Nephron (organoid): ENCODE measurements at regions not wholly inside any gene's neighbourhood (a gene's known extent, or its start where the extent isn't known, plus 50 kb on each side); places are given as distances from the start of the nearest gene placed in this dataset.
A peak's percentile ranks its signal among the peaks of the same experiment; 100 is the strongest.

ENCODE experiments used
- H3K27ac Mint-ChIP-seq, 3 experiments: 2 replicates each; pipeline ENCODE4 v1.8.0; 2020; ENCODE audit warnings: mixed read lengths in 3 of 3, mild to moderate bottlenecking in 2 of 3, moderate library complexity in 1 of 3
- H3K27me3 Mint-ChIP-seq: 2 replicates; pipeline ENCODE4 v1.8.0; 2021; ENCODE audit warnings: low read depth, mild to moderate bottlenecking, moderate library complexity, mixed read lengths
- H3K36me3 Mint-ChIP-seq: 2 replicates; pipeline ENCODE4 v1.8.0; 2020; ENCODE audit warnings: low read depth, mixed read lengths
- H3K4me1 Mint-ChIP-seq: 2 replicates; pipeline ENCODE4 v1.8.0; 2020; ENCODE audit warnings: mixed read lengths
- H3K4me3 Mint-ChIP-seq, 3 experiments: 2 replicates each; pipeline ENCODE4 v1.8.0; 2020; ENCODE audit warnings: mild to moderate bottlenecking in 3 of 3, mixed read lengths in 3 of 3, moderate library complexity in 2 of 3
- H3K9me3 Mint-ChIP-seq: 2 replicates; pipeline ENCODE4 v1.8.0; 2020; ENCODE audit warnings: mixed read lengths
- CTCF ChIP-seq, 3 experiments: fragments of 200-600 bp; sonication (generic); IDR thresholded peaks; one replicate each; pipeline ENCODE4 v1.5.0; 2021; ENCODE audit warnings: antibody characterized with exemption in 3 of 3; ENCODE audit not compliant: unreplicated experiment in 3 of 3

- peaks cover 16% of the 10 kb centered on the region for H3K27me3 Mint-ChIP-seq
- no peaks in the 10 kb centered on the region for H3K9me3 Mint-ChIP-seq
- H3K36me3 Mint-ChIP-seq = no peaks in the 10 kb centered on the region
- TF ChIP-seq CTCF (IDR thresholded peaks at IDR 0.05; ENCODE audit: unreplicated experiment in 3 of 3) = no peak
- peaks cover 18% of the 10 kb centered on the region for H3K4me1 Mint-ChIP-seq
- no peak overlapping the region for H3K4me3 Mint-ChIP-seq
- H3K27ac Mint-ChIP-seq = no peak overlapping the region
Measured at GRCh38 chr21:35325953-35326352, 276.9 kb upstream of the RUNX1 start.

DNA sequence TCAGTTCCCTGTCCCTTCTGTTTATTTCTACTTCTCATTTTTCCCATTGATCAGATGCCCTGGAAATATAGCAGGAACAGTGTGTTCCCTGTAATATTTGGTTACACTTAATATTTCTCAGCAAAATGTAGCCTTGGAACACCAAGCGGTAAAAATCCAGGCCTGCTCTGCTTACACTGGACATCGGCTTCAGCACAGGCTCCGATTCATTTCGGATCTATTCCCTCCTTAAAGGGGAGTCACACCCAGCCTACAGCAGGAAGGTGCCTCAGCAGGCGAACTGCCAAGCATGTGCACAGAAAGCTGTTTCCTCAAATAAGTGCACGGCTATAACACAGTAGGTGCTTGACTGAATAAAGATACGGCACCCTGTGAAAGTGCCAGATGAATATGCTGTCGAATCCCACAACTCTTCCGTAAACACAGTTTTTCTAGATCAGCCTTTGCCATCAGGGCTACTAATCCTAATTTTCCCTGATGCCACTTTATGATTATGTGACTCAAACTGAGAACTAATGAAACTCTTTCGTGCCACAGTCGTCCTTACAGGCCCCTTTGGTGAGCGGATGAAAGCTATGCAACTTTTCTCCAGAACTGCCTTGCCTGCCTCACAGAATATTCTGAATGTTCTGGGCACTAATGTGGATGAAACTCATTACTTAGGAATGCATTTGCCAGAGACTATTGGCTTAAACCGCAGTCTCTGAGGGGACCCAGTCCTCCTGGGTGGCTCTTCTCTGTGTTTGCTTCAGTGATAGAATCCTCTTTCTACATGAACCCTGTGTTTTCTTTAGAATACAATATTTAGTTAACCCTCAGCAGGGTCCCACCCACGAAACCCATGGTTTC is 275.5 kb upstream of the RUNX1 start:
- no peak for TF ChIP-seq CTCF (IDR thresholded peaks at IDR 0.05; ENCODE audit: unreplicated experiment in 3 of 3)
- H3K27me3 Mint-ChIP-seq = peaks cover 18% of the 10 kb centered on the region
- no peaks in the 10 kb centered on the region for H3K36me3 Mint-ChIP-seq
- peak overlapping the region in 1 of 3 experiments; percentile 12 for H3K27ac Mint-ChIP-seq
- H3K4me3 Mint-ChIP-seq = no peak overlapping the region
- H3K4me1 Mint-ChIP-seq = peaks cover 18% of the 10 kb centered on the region
- H3K9me3 Mint-ChIP-seq = no peaks in the 10 kb centered on the region

DNA sequence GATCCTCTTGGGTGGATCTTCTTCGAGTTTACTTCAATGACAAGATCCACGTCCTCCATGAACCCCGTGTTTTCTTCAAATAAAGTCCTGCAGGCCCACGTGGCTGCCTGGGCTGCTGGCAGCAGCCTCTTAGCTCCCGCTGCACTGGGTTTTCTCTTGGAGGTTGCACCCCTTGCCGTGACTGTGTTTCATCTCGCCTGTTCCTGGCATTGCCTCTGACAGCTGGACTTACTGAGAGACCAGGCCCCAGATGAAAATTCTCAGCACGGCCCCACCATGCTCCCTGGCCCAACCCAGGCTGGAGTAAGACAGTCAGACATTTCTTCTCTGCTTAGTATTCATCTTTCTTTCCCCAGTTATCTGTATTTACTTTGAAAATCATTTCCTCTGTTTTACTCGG is 274.8 kb upstream of the RUNX1 start:
- Mint-ChIP-seq H3K27me3 (peaks cover 18% of the 10 kb centered on the region), H3K36me3 (no peaks in the 10 kb centered on the region), H3K4me3 (no peak overlapping the region), H3K27ac (peak overlapping the region in 1 of 3 experiments; percentile 12), H3K9me3 (no peaks in the 10 kb centered on the region), H3K4me1 (peaks cover 18% of the 10 kb centered on the region)
- no peak for TF ChIP-seq CTCF (IDR thresholded peaks at IDR 0.05; ENCODE audit: unreplicated experiment in 3 of 3)

- Mint-ChIP-seq H3K9me3 (no peaks in the 10 kb centered on the region), H3K4me3 (no peak overlapping the region), H3K27me3 (peaks cover 16% of the 10 kb centered on the region), H3K4me1 (peaks cover 19% of the 10 kb centered on the region), H3K27ac (no peak overlapping the region), H3K36me3 (no peaks in the 10 kb centered on the region)
- no peak for TF ChIP-seq CTCF (IDR thresholded peaks at IDR 0.05; ENCODE audit: unreplicated experiment in 3 of 3)
Measured at GRCh38 chr21:35321322-35322200, 272.5 kb upstream of the RUNX1 start.

- Mint-ChIP-seq H3K27ac (no peak overlapping the region), H3K36me3 (no peaks in the 10 kb centered on the region), H3K4me3 (no peak overlapping the region), H3K9me3 (no peaks in the 10 kb centered on the region), H3K4me1 (peaks cover 34% of the 10 kb centered on the region), H3K27me3 (peaks cover 8% of the 10 kb centered on the region)
- no peak for TF ChIP-seq CTCF (IDR thresholded peaks at IDR 0.05; ENCODE audit: unreplicated experiment in 3 of 3)
Measured at GRCh38 chr21:35319684-35320283, 270.7 kb upstream of the RUNX1 start.
